ENCODE measurements at regions not wholly inside any gene's neighbourhood (a gene's known extent, or its start where the extent isn't known, plus 50 kb on each side); places are given as distances from the start of the nearest gene placed in this dataset.

- Histone ChIP-seq H3K4me1 (ENCODE audit: control insufficient read depth, low read length) (no peaks in the 10 kb centered on the region), H3K79me2 (ENCODE audit: control insufficient read depth, low read length) (no peaks in the 10 kb centered on the region), H3K4me3 (ENCODE audit: low read length) (no peak overlapping the region), H3K9me2 (replicated peaks; ENCODE audit: control insufficient read depth, low read length) (no peaks in the 10 kb centered on the region), H3K27me3 (ENCODE audit: control insufficient read depth, low read length) (no peaks in the 10 kb centered on the region), H3K4me2 (ENCODE audit: low read length) (no peak overlapping the region), H3K27ac (ENCODE audit: low read depth, low read length) (no peak overlapping the region), H3K36me3 (ENCODE audit: control insufficient read depth, low read length) (no peaks in the 10 kb centered on the region), H3F3A (ENCODE audit: control insufficient read depth, insufficient read depth) (no peaks in the 10 kb centered on the region), H3K9me3 (ENCODE audit: control insufficient read depth, insufficient read depth, low read length) (no peaks in the 10 kb centered on the region), H4K20me1 (ENCODE audit: control insufficient read depth, insufficient read depth, low read depth, low read length) (no peaks in the 10 kb centered on the region)
- no peak for TF ChIP-seq CTCF (IDR thresholded peaks at IDR 0.05; ENCODE audit: low read depth, low read length, poor library complexity, severe bottlenecking)
- TF ChIP-seq EZH2phosphoT487 (IDR thresholded peaks at IDR 0.05; ENCODE audit: borderline replicate concordance, low read length): no peak
These were observed 121.3 kb upstream of the PJA1 start for GRCh38 chrX:69286565-69286906.

DNA sequence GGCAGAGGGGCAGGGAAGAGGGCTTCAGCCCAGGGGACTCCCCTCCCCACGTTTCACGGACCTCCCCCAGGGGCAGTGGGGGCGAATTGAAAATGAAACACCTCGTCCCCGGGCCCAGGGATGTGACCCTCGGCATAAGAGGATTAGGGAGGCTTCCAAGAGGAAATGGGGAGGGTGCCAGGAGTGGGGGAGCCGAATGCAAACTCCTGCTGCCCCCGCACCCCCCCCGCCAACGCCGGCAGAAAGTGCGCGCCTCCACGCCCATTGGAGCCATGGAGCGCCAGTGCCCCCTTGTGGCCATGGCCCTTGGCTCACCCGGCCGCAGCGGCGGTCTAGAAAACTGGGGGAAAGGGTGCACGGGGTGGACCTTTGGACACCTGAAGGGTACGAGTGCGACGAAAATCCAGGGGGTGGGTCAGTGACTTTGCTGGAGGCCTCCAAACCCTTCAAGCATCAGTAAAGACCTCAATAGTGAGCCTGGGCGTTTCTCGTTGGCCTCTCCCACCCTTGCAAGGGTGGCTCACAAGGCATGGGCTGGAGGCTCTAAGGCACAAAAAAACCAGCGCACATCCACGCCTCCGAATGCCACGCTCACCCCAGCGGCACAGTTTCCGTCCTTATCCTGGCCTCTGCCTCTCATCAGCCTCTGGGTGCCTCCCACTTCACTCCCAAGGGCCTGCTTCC, 120.8 kb upstream of the PJA1 start:
- H3K4me2 ChIP-seq (ENCODE audit: low read length): peak overlapping the region; percentile 39
- H3K9me3 ChIP-seq (ENCODE audit: control insufficient read depth, insufficient read depth, low read length): no peaks in the 10 kb centered on the region
- H3K27me3 ChIP-seq (ENCODE audit: control insufficient read depth, low read length): no peaks in the 10 kb centered on the region
- peak overlapping the region; percentile 15; the same call in 1 of the 2 replicates for H3K4me3 ChIP-seq (ENCODE audit: low read length)
- no peaks in the 10 kb centered on the region for H3K79me2 ChIP-seq (ENCODE audit: control insufficient read depth, low read length)
- no peaks in the 10 kb centered on the region for H4K20me1 ChIP-seq (ENCODE audit: control insufficient read depth, insufficient read depth, low read depth, low read length)
- H3K4me1 ChIP-seq (ENCODE audit: control insufficient read depth, low read length): no peaks in the 10 kb centered on the region
- H3K36me3 ChIP-seq (ENCODE audit: control insufficient read depth, low read length): no peaks in the 10 kb centered on the region
- no peak overlapping the region for H3K27ac ChIP-seq (ENCODE audit: low read depth, low read length)
- peak; percentile 67 for TF ChIP-seq CTCF (IDR thresholded peaks at IDR 0.05; ENCODE audit: low read depth, low read length, poor library complexity, severe bottlenecking)
- no peak for TF ChIP-seq EZH2phosphoT487 (IDR thresholded peaks at IDR 0.05; ENCODE audit: borderline replicate concordance, low read length)
- no peaks in the 10 kb centered on the region for H3K9me2 ChIP-seq (replicated peaks; ENCODE audit: control insufficient read depth, low read length)
- H3F3A ChIP-seq (ENCODE audit: control insufficient read depth, insufficient read depth): no peaks in the 10 kb centered on the region

DNA sequence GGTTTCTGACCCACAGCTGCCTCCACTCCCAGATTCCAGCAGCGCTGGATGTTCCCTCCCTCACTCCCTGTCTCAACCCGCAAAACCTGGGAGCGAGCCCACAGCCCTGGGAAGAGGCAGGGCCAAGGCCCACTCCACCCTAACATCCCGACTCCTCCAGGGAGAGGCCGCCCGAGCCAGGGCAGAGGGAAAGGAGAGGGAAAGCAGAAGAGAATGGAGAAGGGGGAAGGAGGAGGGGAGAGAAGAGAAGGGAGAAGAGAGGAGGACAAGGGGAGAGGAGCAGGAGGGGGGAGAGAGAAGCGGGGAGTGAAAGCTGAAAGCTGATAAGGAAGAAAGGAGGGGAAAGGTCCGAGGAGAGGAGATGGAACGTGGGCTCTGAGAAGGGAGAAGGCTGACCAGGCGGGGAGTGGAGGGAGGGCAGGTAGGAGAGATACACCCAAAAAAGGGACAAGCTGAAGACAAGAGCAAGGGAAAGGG, 120.2 kb upstream of the PJA1 start:
- no peaks in the 10 kb centered on the region for H3K9me2 ChIP-seq (replicated peaks; ENCODE audit: control insufficient read depth, low read length)
- H3K27ac ChIP-seq (ENCODE audit: low read depth, low read length): no peak overlapping the region
- no peaks in the 10 kb centered on the region for H3F3A ChIP-seq (ENCODE audit: control insufficient read depth, insufficient read depth)
- no peaks in the 10 kb centered on the region for H4K20me1 ChIP-seq (ENCODE audit: control insufficient read depth, insufficient read depth, low read depth, low read length)
- TF ChIP-seq EZH2phosphoT487 (IDR thresholded peaks at IDR 0.05; ENCODE audit: borderline replicate concordance, low read length) (no peak), CTCF (IDR thresholded peaks at IDR 0.05; ENCODE audit: low read depth, low read length, poor library complexity, severe bottlenecking) (no peak)
- no peaks in the 10 kb centered on the region for H3K36me3 ChIP-seq (ENCODE audit: control insufficient read depth, low read length)
- H3K4me2 ChIP-seq (ENCODE audit: low read length): peak overlapping the region; percentile 39
- H3K27me3 ChIP-seq (ENCODE audit: control insufficient read depth, low read length): no peaks in the 10 kb centered on the region
- no peaks in the 10 kb centered on the region for H3K79me2 ChIP-seq (ENCODE audit: control insufficient read depth, low read length)
- no peaks in the 10 kb centered on the region for H3K9me3 ChIP-seq (ENCODE audit: control insufficient read depth, insufficient read depth, low read length)
- H3K4me1 ChIP-seq (ENCODE audit: control insufficient read depth, low read length): no peaks in the 10 kb centered on the region
- H3K4me3 ChIP-seq (ENCODE audit: low read length): peak overlapping the region; percentile 15; the same call in 1 of the 2 replicates

All from DOHH2 (cell line).